Activated CD4-positive, alpha-beta T cell treated with anti-CD3 and anti-CD28 coated beads, Interleukin-2, amount 10 ng/mL, durations not matched to agents 7 days and 5 days (primary cell): ENCODE measurements at regions not wholly inside any gene's neighbourhood (a gene's known extent, or its start where the extent isn't known, plus 50 kb on each side); places are given as distances from the start of the nearest gene placed in this dataset.

Experiments used
- CTCF ChIA-PET: fragments of 350-600 bp; sonication (Branson Sonifier 250); formaldehyde crosslinking; loops from one replicate; lab custom pipeline; 2021; ENCODE audit warnings: antibody characterized with exemption; lab: Charles Lee
- POLR2A ChIA-PET: fragments of 350-600 bp; sonication (Branson Sonifier 250); formaldehyde crosslinking; loops from one replicate; lab custom pipeline; 2021; ENCODE audit warnings: antibody characterized with exemption; lab: Charles Lee
- DNase-seq: peaks from one replicate; pipeline ENCODE4 v3.0.0-alpha.2; 2020
- H3K27ac Mint-ChIP-seq: one replicate; pipeline ENCODE4 v1.8.0; 2021; ENCODE audit warnings: mild to moderate bottlenecking, moderate library complexity, mixed read lengths
- H3K27me3 Mint-ChIP-seq: one replicate; pipeline ENCODE4 v1.8.0; 2021; ENCODE audit warnings: mixed read lengths
- H3K36me3 Mint-ChIP-seq: one replicate; pipeline ENCODE4 v1.8.0; 2021; ENCODE audit warnings: low read depth, mixed read lengths
- H3K4me1 Mint-ChIP-seq: one replicate; pipeline ENCODE4 v1.8.0; 2021; ENCODE audit warnings: mixed read lengths
- H3K4me3 Mint-ChIP-seq: one replicate; pipeline ENCODE4 v1.8.0; 2021; ENCODE audit warnings: mild to moderate bottlenecking, moderate library complexity, mixed read lengths
- H3K9me3 Mint-ChIP-seq: one replicate; pipeline ENCODE4 v1.8.0; 2021; ENCODE audit warnings: mixed read lengths

- no peaks in the 10 kb centered on the region for H3K36me3 Mint-ChIP-seq
- ChIA-PET POLR2A (no interaction called here), CTCF (no interaction called here)
- DNase-seq, result no peak
- H3K9me3 Mint-ChIP-seq, result peaks cover 4% of the 10 kb centered on the region
- no peaks in the 10 kb centered on the region for H3K4me1 Mint-ChIP-seq
- peaks cover 14% of the 10 kb centered on the region for H3K27me3 Mint-ChIP-seq
- no peak overlapping the region for H3K27ac Mint-ChIP-seq
- no peak overlapping the region for H3K4me3 Mint-ChIP-seq
Observed at GRCh38 chr15:69546182-69546581, 93.6 kb downstream of the RPLP1 start.

GRCh38 chr15:69548395-69549180 lies 96.0 kb downstream of the RPLP1 start:
- Mint-ChIP-seq H3K27ac (no peak overlapping the region), H3K4me3 (no peak overlapping the region), H3K9me3 (peaks cover 17% of the 10 kb centered on the region), H3K36me3 (peaks cover 2% of the 10 kb centered on the region), H3K4me1 (no peaks in the 10 kb centered on the region), H3K27me3 (peaks cover 14% of the 10 kb centered on the region)
- ChIA-PET POLR2A (no interaction called here), CTCF (no interaction called here)
- DNase-seq, result no peak

GRCh38 chr15:69551391-69552056 lies 98.9 kb downstream of the RPLP1 start:
- Mint-ChIP-seq H3K27ac (no peak overlapping the region), H3K4me1 (no peaks in the 10 kb centered on the region), H3K36me3 (peaks cover 2% of the 10 kb centered on the region), H3K27me3 (peaks cover 14% of the 10 kb centered on the region), H3K9me3 (peaks cover 17% of the 10 kb centered on the region), H3K4me3 (no peak overlapping the region)
- ChIA-PET CTCF (interaction anchor here (0.6 kb wide), 1 partner anchor 445 kb away, joined by 3 read pairs; no protein-coding TSS in a partner anchor), POLR2A (no interaction called here)
- no peak for DNase-seq

GRCh38 chr15:69552057-69552815 lies 99.6 kb downstream of the RPLP1 start:
- H3K9me3 Mint-ChIP-seq, result peaks cover 17% of the 10 kb centered on the region
- no peak overlapping the region for H3K4me3 Mint-ChIP-seq
- H3K27me3 Mint-ChIP-seq, result peaks cover 14% of the 10 kb centered on the region
- ChIA-PET POLR2A (no interaction called here), CTCF (interaction anchor here (0.6 kb wide), 1 partner anchor 444 kb away, joined by 3 read pairs; no protein-coding TSS in a partner anchor)
- H3K27ac Mint-ChIP-seq, result no peak overlapping the region
- H3K36me3 Mint-ChIP-seq, result peaks cover 2% of the 10 kb centered on the region
- H3K4me1 Mint-ChIP-seq, result no peaks in the 10 kb centered on the region
- no peak for DNase-seq

GRCh38 chr15:69553686-69554085 lies 101.1 kb downstream of the RPLP1 start:
- DNase-seq, result no peak
- Mint-ChIP-seq H3K4me1 (no peaks in the 10 kb centered on the region), H3K27me3 (peaks cover 11% of the 10 kb centered on the region), H3K36me3 (peaks cover 2% of the 10 kb centered on the region), H3K9me3 (peaks cover 17% of the 10 kb centered on the region), H3K4me3 (no peak overlapping the region), H3K27ac (no peak overlapping the region)
- ChIA-PET POLR2A (no interaction called here), CTCF (no interaction called here)

- Mint-ChIP-seq H3K4me3 (no peak overlapping the region), H3K9me3 (peaks cover 17% of the 10 kb centered on the region), H3K27ac (no peak overlapping the region), H3K27me3 (peaks cover 9% of the 10 kb centered on the region), H3K4me1 (no peaks in the 10 kb centered on the region), H3K36me3 (peaks cover 2% of the 10 kb centered on the region)
- CTCF ChIA-PET, result interaction anchor here (1.1 to 1.3 kb wide), 2 partner anchors 19 to 287 kb away, joined by 3 read pairs; no protein-coding TSS in a partner anchor
- POLR2A ChIA-PET, result no interaction called here
- DNase-seq, result no peak
Observed at GRCh38 chr15:69554279-69554961, 101.8 kb downstream of the RPLP1 start.

- H3K9me3 Mint-ChIP-seq, result peaks cover 17% of the 10 kb centered on the region
- ChIA-PET POLR2A (no interaction called here), CTCF (interaction anchor here (1.1 to 1.3 kb wide), 2 partner anchors 18 to 286 kb away, joined by 3 read pairs; no protein-coding TSS in a partner anchor)
- H3K27me3 Mint-ChIP-seq, result peaks cover 3% of the 10 kb centered on the region
- H3K4me1 Mint-ChIP-seq, result no peaks in the 10 kb centered on the region
- H3K4me3 Mint-ChIP-seq, result no peak overlapping the region
- DNase-seq, result no peak
- H3K36me3 Mint-ChIP-seq, result peaks cover 2% of the 10 kb centered on the region
- H3K27ac Mint-ChIP-seq, result no peak overlapping the region
Observed at GRCh38 chr15:69555080-69555479, 102.5 kb downstream of the RPLP1 start.

- DNase-seq, result no peak
- Mint-ChIP-seq H3K36me3 (peaks cover 2% of the 10 kb centered on the region), H3K4me3 (no peak overlapping the region), H3K9me3 (peaks cover 11% of the 10 kb centered on the region), H3K27me3 (no peaks in the 10 kb centered on the region), H3K4me1 (no peaks in the 10 kb centered on the region), H3K27ac (no peak overlapping the region)
- ChIA-PET POLR2A (no interaction called here), CTCF (no interaction called here)
Observed at GRCh38 chr15:69556344-69556743, 103.7 kb downstream of the RPLP1 start.

- Mint-ChIP-seq H3K4me3 (no peak overlapping the region), H3K27ac (no peak overlapping the region), H3K4me1 (no peaks in the 10 kb centered on the region), H3K36me3 (no peaks in the 10 kb centered on the region), H3K9me3 (peaks cover 4% of the 10 kb centered on the region), H3K27me3 (peaks cover 3% of the 10 kb centered on the region)
- no peak for DNase-seq
- POLR2A ChIA-PET, result no interaction called here
- CTCF ChIA-PET, result interaction anchor here (0.7 kb wide), 1 partner anchor 72 kb away, joined by 3 read pairs; no protein-coding TSS in a partner anchor
Observed at GRCh38 chr15:69557020-69557706, 104.5 kb downstream of the RPLP1 start.

GRCh38 chr15:69557707-69558409 lies 105.2 kb downstream of the RPLP1 start:
- Mint-ChIP-seq H3K4me1 (no peaks in the 10 kb centered on the region), H3K27ac (no peak overlapping the region), H3K27me3 (peaks cover 4% of the 10 kb centered on the region), H3K9me3 (no peaks in the 10 kb centered on the region), H3K36me3 (no peaks in the 10 kb centered on the region), H3K4me3 (no peak overlapping the region)
- DNase-seq, result no peak
- ChIA-PET CTCF (interaction anchor here (0.7 to 1.3 kb wide), 2 partner anchors 26 to 71 kb away, joined by 3 read pairs; no protein-coding TSS in a partner anchor), POLR2A (no interaction called here)

GRCh38 chr15:69559440-69560190 lies 107.0 kb downstream of the RPLP1 start:
- Mint-ChIP-seq H3K9me3 (no peaks in the 10 kb centered on the region), H3K36me3 (no peaks in the 10 kb centered on the region), H3K27me3 (peaks cover 6% of the 10 kb centered on the region), H3K4me1 (no peaks in the 10 kb centered on the region), H3K4me3 (no peak overlapping the region), H3K27ac (no peak overlapping the region)
- ChIA-PET CTCF (no interaction called here), POLR2A (no interaction called here)
- DNase-seq, result no peak
